GM10266 (cell line): ENCODE measurements at regions not wholly inside any gene's neighbourhood (a gene's known extent, or its start where the extent isn't known, plus 50 kb on each side); places are given as distances from the start of the nearest gene placed in this dataset.

Experiments used
- DNase-seq: peaks from one replicate; pipeline ENCODE4 v3.0.0; 2012; ENCODE audit errors: extremely low spot score
- TF ChIP-seq, protein P1 (sequence below): IDR thresholded peaks from 2 replicates; pipeline ENCODE4 v1.5.1; 2012; ENCODE audit warnings: mild to moderate bottlenecking, low read depth; ENCODE audit not compliant: control insufficient read depth, insufficient read depth; ENCODE audit errors: missing control alignments

DNA sequence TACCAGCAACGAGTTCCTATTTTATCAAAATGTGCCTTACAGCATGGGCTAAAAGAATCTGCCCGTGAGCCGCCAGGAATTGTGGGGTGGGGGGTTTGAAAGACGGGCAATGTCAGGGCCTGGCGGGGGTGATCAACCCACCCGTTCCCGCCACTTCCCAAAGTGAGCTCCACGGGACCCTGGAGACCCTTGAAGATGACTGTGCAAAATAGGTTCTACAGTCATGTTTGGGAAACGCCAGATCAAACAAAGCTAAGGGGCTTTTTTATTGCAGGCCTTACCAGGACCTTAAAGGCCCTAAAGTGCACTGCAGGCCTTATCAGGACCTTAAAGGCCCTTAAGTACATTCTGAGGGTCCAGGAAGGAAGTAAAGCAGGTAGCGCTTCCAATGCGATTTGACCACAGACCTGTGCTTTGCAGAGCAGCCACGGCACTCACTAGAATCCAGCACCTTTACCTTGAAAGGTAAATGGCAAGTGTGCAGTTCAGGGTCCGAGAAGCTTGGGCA lies 404.1 kb downstream of the SHANK2 start:
- TF ChIP-seq, protein P1, sequence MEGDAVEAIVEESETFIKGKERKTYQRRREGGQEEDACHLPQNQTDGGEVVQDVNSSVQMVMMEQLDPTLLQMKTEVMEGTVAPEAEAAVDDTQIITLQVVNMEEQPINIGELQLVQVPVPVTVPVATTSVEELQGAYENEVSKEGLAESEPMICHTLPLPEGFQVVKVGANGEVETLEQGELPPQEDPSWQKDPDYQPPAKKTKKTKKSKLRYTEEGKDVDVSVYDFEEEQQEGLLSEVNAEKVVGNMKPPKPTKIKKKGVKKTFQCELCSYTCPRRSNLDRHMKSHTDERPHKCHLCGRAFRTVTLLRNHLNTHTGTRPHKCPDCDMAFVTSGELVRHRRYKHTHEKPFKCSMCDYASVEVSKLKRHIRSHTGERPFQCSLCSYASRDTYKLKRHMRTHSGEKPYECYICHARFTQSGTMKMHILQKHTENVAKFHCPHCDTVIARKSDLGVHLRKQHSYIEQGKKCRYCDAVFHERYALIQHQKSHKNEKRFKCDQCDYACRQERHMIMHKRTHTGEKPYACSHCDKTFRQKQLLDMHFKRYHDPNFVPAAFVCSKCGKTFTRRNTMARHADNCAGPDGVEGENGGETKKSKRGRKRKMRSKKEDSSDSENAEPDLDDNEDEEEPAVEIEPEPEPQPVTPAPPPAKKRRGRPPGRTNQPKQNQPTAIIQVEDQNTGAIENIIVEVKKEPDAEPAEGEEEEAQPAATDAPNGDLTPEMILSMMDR: no peak
- no peak for DNase-seq

DNA sequence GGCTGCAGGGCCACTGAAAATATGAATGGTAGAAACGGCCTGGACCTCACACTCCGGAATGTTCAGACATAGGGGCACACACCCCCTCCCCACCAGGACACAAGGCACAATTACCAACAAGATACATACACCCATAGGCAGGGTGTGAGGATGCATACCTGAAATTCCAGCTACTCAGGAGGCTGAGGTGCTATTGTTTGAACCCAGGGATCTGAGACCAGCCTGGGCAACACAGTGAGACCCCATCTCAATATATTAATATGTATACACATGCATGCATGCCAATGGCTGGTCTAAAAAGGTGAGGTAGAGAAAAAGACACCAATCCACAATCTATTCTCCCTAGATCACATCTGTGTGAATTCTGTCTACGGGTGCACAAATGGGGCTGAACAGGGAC lies 403.3 kb downstream of the SHANK2 start:
- TF ChIP-seq, protein P1: no peak
- DNase-seq: no peak

DNA sequence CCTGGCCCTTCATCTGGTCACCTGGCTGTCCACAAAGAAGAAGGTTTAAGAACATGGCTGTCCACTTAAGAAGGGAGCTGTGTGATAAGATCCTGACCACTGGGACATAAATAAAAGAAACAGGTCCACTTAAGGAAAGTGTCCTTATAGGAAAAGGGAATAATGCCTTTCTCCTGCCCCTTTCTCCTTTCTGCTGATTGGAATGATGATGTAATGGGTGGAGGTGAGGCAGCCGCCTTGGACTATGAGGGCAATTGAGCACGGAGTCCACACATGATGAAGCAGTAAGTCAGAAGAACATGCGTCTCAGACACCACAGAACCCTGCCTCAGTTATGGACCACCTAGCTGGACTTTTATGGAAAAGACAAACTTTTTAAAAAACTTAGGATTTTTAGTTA lies 401.1 kb downstream of the SHANK2 start:
- no peak for DNase-seq
- TF ChIP-seq, protein P1: no peak

DNA sequence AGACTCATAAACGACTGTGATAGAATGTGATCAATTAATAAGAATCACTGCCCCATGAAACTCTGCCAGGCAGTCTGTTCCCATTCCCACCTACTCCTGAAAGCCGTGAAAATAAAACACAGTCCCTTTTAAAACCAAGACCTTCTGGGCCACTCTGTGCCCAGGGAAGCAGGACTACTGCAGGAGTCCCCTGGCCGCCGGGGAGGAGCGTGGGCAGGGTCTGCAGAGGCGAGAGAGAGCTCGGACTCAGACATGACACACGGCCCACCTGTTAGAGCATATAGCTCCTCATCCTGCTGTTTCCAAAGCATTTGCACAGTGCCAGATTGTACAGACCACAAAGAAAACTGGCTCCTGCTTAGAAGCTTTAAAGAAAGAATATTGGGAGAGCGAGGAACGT lies 400.5 kb downstream of the SHANK2 start:
- TF ChIP-seq, protein P1: no peak
- DNase-seq: no peak

DNA sequence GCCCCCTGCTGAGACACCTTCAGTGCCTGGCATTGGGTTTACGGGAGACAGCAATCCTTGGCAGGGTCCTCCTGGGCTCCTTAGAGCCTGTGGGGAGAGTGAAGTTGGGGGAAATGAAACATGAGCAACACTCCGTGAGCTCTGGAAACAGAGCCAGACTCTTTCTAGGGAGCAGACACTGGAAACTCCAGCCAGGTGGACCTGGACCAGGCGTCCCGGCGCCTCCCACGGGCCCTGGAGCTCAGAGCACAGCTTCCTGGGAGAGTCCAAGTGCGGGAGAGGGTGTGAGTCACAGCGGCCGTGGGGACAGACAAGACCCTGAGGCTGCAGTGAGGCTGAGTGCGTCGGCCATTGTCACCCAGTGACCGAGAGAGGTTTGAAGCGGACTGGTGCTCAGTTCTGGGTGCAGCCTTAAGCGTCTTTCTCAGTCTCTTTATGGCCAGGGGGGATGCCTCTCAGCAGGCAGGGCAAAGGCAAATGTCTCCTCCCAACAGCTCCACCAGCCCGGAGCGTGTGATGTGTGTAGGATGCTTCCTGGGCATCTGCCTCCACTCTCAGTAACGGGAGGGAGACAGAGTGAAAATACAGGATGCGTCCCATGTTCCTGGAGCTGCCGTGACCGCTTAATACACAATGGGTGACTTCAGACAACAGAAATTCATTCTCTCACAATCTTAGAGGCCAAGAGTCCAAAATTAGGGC lies 399.2 kb downstream of the SHANK2 start:
- TF ChIP-seq, protein P1: no peak

DNA sequence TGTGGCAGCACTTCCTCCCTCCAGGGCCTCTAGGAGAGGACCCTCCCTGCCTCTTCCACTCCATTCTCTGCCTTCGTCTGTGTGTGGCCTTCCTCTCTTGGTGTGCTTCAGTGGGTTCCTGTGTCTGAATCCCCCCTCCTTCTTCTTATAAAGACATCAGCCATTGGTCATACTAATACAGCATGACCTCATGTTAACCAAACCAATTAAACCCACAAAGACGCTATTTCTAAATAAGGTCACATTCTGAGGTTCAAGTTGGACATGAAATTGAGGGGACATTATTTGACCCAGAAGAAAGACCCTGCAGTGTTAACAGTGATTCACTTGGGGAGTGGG lies 398.6 kb downstream of the SHANK2 start:
- no peak for DNase-seq
- TF ChIP-seq, protein P1: no peak

More for the DNA sequence above, 399.2 kb downstream of the SHANK2 start:
- DNase-seq: no peak

DNA sequence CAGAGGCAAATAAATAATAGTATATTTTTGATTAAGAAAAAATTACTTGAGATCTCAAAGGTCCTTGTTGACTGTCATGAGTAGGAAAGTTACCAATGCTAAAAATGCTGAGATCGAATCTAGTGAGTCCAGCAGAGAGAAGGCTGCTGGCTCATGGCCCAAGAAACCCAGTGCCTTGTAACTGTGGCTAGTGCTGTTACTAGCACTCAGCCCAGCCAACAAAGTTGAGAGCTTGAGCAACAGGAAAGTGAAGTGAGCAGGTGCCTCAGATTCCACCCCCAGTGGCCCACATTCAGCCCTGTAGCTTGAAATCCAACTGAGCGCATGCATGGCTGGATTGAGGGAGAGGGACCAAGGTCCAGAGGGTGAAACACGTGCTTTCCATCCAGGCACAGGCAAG lies 398.2 kb downstream of the SHANK2 start:
- TF ChIP-seq, protein P1: no peak

More for the DNA sequence above, 398.2 kb downstream of the SHANK2 start:
- no peak for DNase-seq
